ENCODE measurements at regions not wholly inside any gene's neighbourhood (a gene's known extent, or its start where the extent isn't known, plus 50 kb on each side); places are given as distances from the start of the nearest gene placed in this dataset.

GRCh38 chr2:193946806-193947205 lies 1710.2 kb upstream of the SLC39A10 start:
- H2AFZ ChIP-seq (ENCODE audit: control insufficient read depth, low read depth, low read length), result no peak overlapping the region
- H3K36me3 ChIP-seq (ENCODE audit: control insufficient read depth in 2 of 2, insufficient read depth in 2 of 2, low read length in 1 of 2), result no peaks in the 10 kb centered on the region
- TF ChIP-seq HCFC1 (IDR thresholded peaks at IDR 0.05; ENCODE audit: low read length), result no peak
- no peak for TF ChIP-seq ETV6 (conservative IDR thresholded peaks at IDR 0.05 in 1 of 2, IDR thresholded peaks at IDR 0.05 in 1 of 2; ENCODE audit: borderline replicate concordance in 1 of 2, low read depth in 1 of 2)
- no peak for TF ChIP-seq SMARCA5 (IDR thresholded peaks at IDR 0.05)
- TF ChIP-seq ZNF384 (IDR thresholded peaks at IDR 0.05; ENCODE audit: borderline replicate concordance, low read depth, low read length), result no peak
- no peak for TF ChIP-seq PAX5 (IDR thresholded peaks at IDR 0.05; ENCODE audit: borderline replicate concordance, low read depth, low read length)
- no peak for TF ChIP-seq RUNX3 (IDR thresholded peaks at IDR 0.05; ENCODE audit: low read length)
- no peak for TF ChIP-seq PML (IDR thresholded peaks at IDR 0.05; ENCODE audit: low read length)
- no peak for TF ChIP-seq ATF2 (IDR thresholded peaks at IDR 0.05; ENCODE audit: low read length)
- no peak for TF ChIP-seq REST (IDR thresholded peaks at IDR 0.05; ENCODE audit: low read depth, low read length)
- TF ChIP-seq CBX3 (IDR thresholded peaks at IDR 0.05; ENCODE audit: borderline replicate concordance, low read depth), result no peak
- no peak for TF ChIP-seq SP1 (IDR thresholded peaks at IDR 0.05; ENCODE audit: low read depth, low read length)
- TF ChIP-seq CHD4 (IDR thresholded peaks at IDR 0.05), result no peak
- no peak for TF ChIP-seq STAT3 (IDR thresholded peaks at IDR 0.05; ENCODE audit: low read depth, low read length)
- TF ChIP-seq PKNOX1 (IDR thresholded peaks at IDR 0.05), result no peak
- TF ChIP-seq NFYA (IDR thresholded peaks at IDR 0.05; ENCODE audit: borderline replicate concordance, low read depth, low read length), result no peak
- TF ChIP-seq PRDM15 (CRISPR knock-in tag; IDR thresholded peaks at IDR 0.05), result no peak
- TF ChIP-seq NR2C1 (IDR thresholded peaks at IDR 0.05), result no peak
- in situ Hi-C loops (cut with MboI), result no loop called here
- SMC1A ChIA-PET (ENCODE audit: uncharacterized antibody, unreplicated experiment), result no interaction called here
- H4K20me1 ChIP-seq (ENCODE audit: control insufficient read depth, insufficient read depth), result no peaks in the 10 kb centered on the region
- no peak overlapping the region for H3K4me3 ChIP-seq
- POLR2A ChIA-PET, result no interaction called here
- no peaks in the 10 kb centered on the region for H3K79me2 ChIP-seq (ENCODE audit: control insufficient read depth, insufficient read depth, low read length)
- RAD21 ChIA-PET (ENCODE audit: unreplicated experiment), result no interaction called here
- intact Hi-C loops (cut with micrococcal nuclease; ENCODE audit: unreplicated experiment), result no loop called here
- no TSS peak for BruUV-seq (replicated peaks)
- no peaks in the 10 kb centered on the region for H3K27me3 ChIP-seq (replicated peaks in 1 of 2; ENCODE audit: control insufficient read depth in 2 of 2, insufficient read depth in 2 of 2, low read length in 1 of 2)
- no peaks in the 10 kb centered on the region for H3K4me1 ChIP-seq (ENCODE audit: control insufficient read depth, insufficient read depth, low read length)
- no peaks in the 10 kb centered on the region for H3K9me3 ChIP-seq (replicated peaks; ENCODE audit: control insufficient read depth, insufficient read depth, low read length)
- H3K4me2 ChIP-seq (ENCODE audit: control insufficient read depth, insufficient read depth), result no peak overlapping the region
- FAIRE-seq (no peak), ATAC-seq (no peak), DNase-seq (ENCODE audit: low read depth, low spot score) (no peak)
- no peak overlapping the region for H3K9ac ChIP-seq (ENCODE audit: control insufficient read depth, insufficient read depth, low read length)
- no peak overlapping the region for H3K27ac ChIP-seq (ENCODE audit: control insufficient read depth, insufficient read depth)
- CTCF ChIA-PET, result no interaction called here
- WGBS (ENCODE audit: insufficient coverage, insufficient replicate concordance, low lambda C conversion rate, missing lambda C conversion rate), result 0% methylated on average over 1 of the region's 1 CpG

Data from GM12878 (cell line).